ENCODE measurements at regions not wholly inside any gene's neighbourhood (a gene's known extent, or its start where the extent isn't known, plus 50 kb on each side); places are given as distances from the start of the nearest gene placed in this dataset.

DNA sequence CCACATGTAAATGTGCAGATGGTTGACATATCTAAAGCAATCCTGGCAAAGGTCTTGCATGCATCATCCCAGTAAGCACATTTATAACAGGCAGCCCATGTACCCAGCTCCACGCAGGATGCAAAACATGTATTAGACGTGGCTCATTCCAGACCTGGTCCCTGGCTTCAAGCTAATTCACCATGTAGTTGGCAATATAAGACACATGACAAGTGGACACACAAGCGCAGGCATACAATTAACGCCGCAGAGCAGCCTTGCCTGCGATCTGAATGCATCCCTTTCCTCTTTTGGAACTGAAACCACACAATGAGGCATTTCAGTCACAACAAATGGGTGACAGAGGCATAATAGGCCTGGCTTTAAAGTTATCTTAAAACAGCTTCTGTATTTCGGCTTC lies 114.5 kb upstream of the TRIM2 start:
- DNase-seq (ENCODE audit: low read depth in 2 of 2) = no peak
- no peak for TF ChIP-seq CTCF (IDR thresholded peaks at IDR 0.05; ENCODE audit: low read depth, low read length)
- H3K4me3 ChIP-seq (replicated peaks in 1 of 2; ENCODE audit: low read depth in 2 of 2, low read length in 2 of 2) = no peak overlapping the region

GRCh38 chr4:153090181-153090580 lies 114.1 kb upstream of the TRIM2 start:
- TF ChIP-seq CTCF (IDR thresholded peaks at IDR 0.05; ENCODE audit: low read depth, low read length) = no peak
- H3K4me3 ChIP-seq (replicated peaks in 1 of 2; ENCODE audit: low read depth in 2 of 2, low read length in 2 of 2) = no peak overlapping the region
- no peak for DNase-seq (ENCODE audit: low read depth in 2 of 2)

GRCh38 chr4:153090670-153091385 lies 113.4 kb upstream of the TRIM2 start:
- no peak for DNase-seq (ENCODE audit: low read depth in 2 of 2)
- TF ChIP-seq CTCF (IDR thresholded peaks at IDR 0.05; ENCODE audit: low read depth, low read length) = no peak
- no peak overlapping the region for H3K4me3 ChIP-seq (replicated peaks in 1 of 2; ENCODE audit: low read depth in 2 of 2, low read length in 2 of 2)

DNA sequence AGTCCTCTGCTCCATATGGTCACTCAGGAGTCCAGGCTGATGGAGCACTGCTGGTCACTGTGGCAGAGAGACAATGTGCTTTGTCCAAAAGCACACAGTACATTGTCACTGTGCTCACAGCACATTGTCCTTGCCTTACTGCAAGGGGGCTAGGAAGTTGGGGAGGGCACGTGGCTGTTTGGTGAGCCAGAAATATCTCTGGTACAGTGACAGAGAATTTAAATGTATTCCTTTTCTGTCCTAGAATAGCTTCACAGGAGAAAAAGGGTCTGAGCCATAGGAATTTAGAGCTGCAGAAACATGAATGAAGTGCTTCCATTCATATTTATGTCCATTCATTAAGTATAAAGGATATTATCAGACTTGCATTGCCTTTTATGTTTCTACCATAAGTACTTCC lies 110.8 kb upstream of the TRIM2 start:
- no peak overlapping the region for H3K4me3 ChIP-seq (replicated peaks in 1 of 2; ENCODE audit: low read depth in 2 of 2, low read length in 2 of 2)
- TF ChIP-seq CTCF (IDR thresholded peaks at IDR 0.05; ENCODE audit: low read depth, low read length) = no peak
- DNase-seq (ENCODE audit: low read depth in 2 of 2) = no peak

GRCh38 chr4:153093802-153094201 lies 110.4 kb upstream of the TRIM2 start:
- DNase-seq (ENCODE audit: low read depth in 2 of 2) = no peak
- no peak overlapping the region for H3K4me3 ChIP-seq (replicated peaks in 1 of 2; ENCODE audit: low read depth in 2 of 2, low read length in 2 of 2)
- no peak for TF ChIP-seq CTCF (IDR thresholded peaks at IDR 0.05; ENCODE audit: low read depth, low read length)

DNA sequence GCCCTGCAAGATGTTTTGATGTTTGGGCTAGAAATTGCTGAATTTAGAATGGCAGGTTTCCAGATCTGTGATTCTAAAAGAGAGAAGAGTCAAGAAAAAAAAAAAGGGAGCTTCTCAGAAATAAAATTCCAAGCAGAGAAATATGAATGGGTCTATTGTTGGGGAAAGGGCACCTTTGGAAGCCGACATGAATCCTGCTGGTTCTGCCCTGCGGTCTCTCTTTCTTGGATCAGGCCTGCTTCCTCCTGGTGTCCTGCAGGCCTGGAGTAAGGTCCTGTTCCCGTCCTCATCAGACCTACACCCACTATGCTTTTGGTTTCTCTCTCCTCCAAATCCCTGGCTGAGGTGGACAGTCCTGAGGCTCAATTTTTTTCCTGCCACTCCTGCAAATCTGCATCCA lies 109.8 kb upstream of the TRIM2 start:
- no peak overlapping the region for H3K4me3 ChIP-seq (replicated peaks in 1 of 2; ENCODE audit: low read depth in 2 of 2, low read length in 2 of 2)
- TF ChIP-seq CTCF (IDR thresholded peaks at IDR 0.05; ENCODE audit: low read depth, low read length) = no peak
- no peak for DNase-seq (ENCODE audit: low read depth in 2 of 2)
